22Rv1 (cell line): ENCODE measurements at regions not wholly inside any gene's neighbourhood (a gene's known extent, or its start where the extent isn't known, plus 50 kb on each side); places are given as distances from the start of the nearest gene placed in this dataset.

Experiments used
- H3K27ac ChIP-seq: fragments of 450-650 bp; 2 replicates; pipeline ENCODE4 v1.5.1; 2017
- CTCF ChIP-seq: fragments of 450-650 bp; IDR thresholded peaks from 2 replicates; pipeline ENCODE4 v1.5.1; 2017; ENCODE audit warnings: mild to moderate bottlenecking
- ZFX ChIP-seq: fragments of 450-650 bp; IDR thresholded peaks from 2 replicates; pipeline ENCODE4 v1.6.1; 2017; ENCODE audit warnings: antibody characterized with exemption, borderline replicate concordance

- no peak overlapping the region for H3K27ac ChIP-seq
Measured at GRCh38 chr18:69257861-69258458, 142.7 kb upstream of the DOK6 start.

GRCh38 chr18:69259282-69259681, 141.4 kb upstream of the DOK6 start:
- TF ChIP-seq ZFX (no peak), CTCF (no peak)
- H3K27ac ChIP-seq: no peak overlapping the region

More at GRCh38 chr18:69257861-69258458, 142.7 kb upstream of the DOK6 start:
- no peak for TF ChIP-seq ZFX

- no peak for TF ChIP-seq ZFX
- no peak for TF ChIP-seq CTCF
- H3K27ac ChIP-seq: no peak overlapping the region
Measured at GRCh38 chr18:69261406-69261805, 139.3 kb upstream of the DOK6 start.

- no peak overlapping the region for H3K27ac ChIP-seq
- TF ChIP-seq ZFX (no peak), CTCF (no peak)
Measured at GRCh38 chr18:69265656-69266055, 135.0 kb upstream of the DOK6 start.

GRCh38 chr18:69267895-69268294, 132.8 kb upstream of the DOK6 start:
- TF ChIP-seq ZFX: no peak
- no peak for TF ChIP-seq CTCF
- H3K27ac ChIP-seq: no peak overlapping the region

GRCh38 chr18:69282371-69282770, 118.3 kb upstream of the DOK6 start:
- TF ChIP-seq CTCF (no peak), ZFX (no peak)

GRCh38 chr18:69291044-69291443, 109.6 kb upstream of the DOK6 start:
- no peak overlapping the region for H3K27ac ChIP-seq
- TF ChIP-seq CTCF (no peak), ZFX (no peak)

More at GRCh38 chr18:69282371-69282770, 118.3 kb upstream of the DOK6 start:
- H3K27ac ChIP-seq: no peak overlapping the region

GRCh38 chr18:69291755-69292154, 108.9 kb upstream of the DOK6 start:
- no peak for TF ChIP-seq CTCF
- no peak for TF ChIP-seq ZFX
- H3K27ac ChIP-seq: no peak overlapping the region
